H1 (cell line): ENCODE measurements at regions not wholly inside any gene's neighbourhood (a gene's known extent, or its start where the extent isn't known, plus 50 kb on each side); places are given as distances from the start of the nearest gene placed in this dataset.

Source experiments
- CTCF ChIA-PET: fragments of 300-600 bp; sonication (Branson Sonifier 250); formaldehyde crosslinking; loops from one replicate; lab custom pipeline; 2021; ENCODE audit not compliant: partially characterized antibody; lab: Charles Lee
- POLR2A ChIA-PET: fragments of 300-600 bp; sonication (Branson Sonifier 250); formaldehyde crosslinking; loops from one replicate; lab custom pipeline; 2021; ENCODE audit warnings: inconsistent platforms; ENCODE audit not compliant: partially characterized antibody; lab: Charles Lee
- DNase-seq, 2 experiments: peaks; one replicate each; pipeline versions ENCODE4 v3.0.0 to v3.0.0-alpha.2; 2010 to 2022; ENCODE audit warnings: low spot score in 2 of 2, low read depth in 1 of 2, mixed read lengths in 1 of 2
- FAIRE-seq: peaks from 2 replicates; lab custom pipeline; 2011; peaks lifted over from hg19 to GRCh38; lab: Jason Lieb, UNC
- H2AFZ ChIP-seq: 2 replicates; pipeline ENCODE4 v1.8.1; 2012; ENCODE audit warnings: low read length, inconsistent platforms
- H2AK5ac ChIP-seq: 2 replicates; pipeline ENCODE4 v1.6.1; 2013; ENCODE audit warnings: low read depth, low read length
- H2BK120ac ChIP-seq: replicated peaks from 2 replicates; pipeline ENCODE3; 2013; ENCODE audit warnings: low read depth, low read length, inconsistent platforms
- H2BK12ac ChIP-seq: 2 replicates; pipeline ENCODE4 v1.6.1; 2013; ENCODE audit warnings: low read depth, low read length
- H2BK15ac ChIP-seq: 2 replicates; pipeline ENCODE4 v1.6.1; 2013; ENCODE audit warnings: low read length
- H2BK20ac ChIP-seq: 2 replicates; pipeline ENCODE4 v1.6.1; 2013; ENCODE audit warnings: low read length
- H2BK5ac ChIP-seq: 2 replicates; pipeline ENCODE4 v1.6.1; 2013; ENCODE audit warnings: low read depth, low read length
- H3K14ac ChIP-seq: 2 replicates; pipeline ENCODE4 v1.6.1; 2013; ENCODE audit warnings: inconsistent platforms; ENCODE audit not compliant: insufficient read length
- H3K18ac ChIP-seq: 2 replicates; pipeline ENCODE4 v1.6.1; 2013; ENCODE audit warnings: low read length; ENCODE audit errors: extremely low read depth
- H3K23ac ChIP-seq: 2 replicates; pipeline ENCODE4 v1.6.1; 2013; ENCODE audit warnings: inconsistent platforms; ENCODE audit not compliant: insufficient read length
- H3K23me2 ChIP-seq: 2 replicates; pipeline ENCODE4 v1.6.1; 2013; ENCODE audit warnings: low read depth, low read length
- H3K27ac ChIP-seq: 2 replicates; pipeline ENCODE4 v1.6.1; 2011; ENCODE audit warnings: low read depth, low read length, inconsistent platforms
- H3K27me3 ChIP-seq, 4 experiments: replicated peaks in 1 of 4; 1 replicate in 1 of 4; 2 replicates in 3 of 4; pipeline versions ENCODE4 v1.6.1 to v1.8.1; 2011 to 2013; ENCODE audit warnings: low read length in 3 of 4, mild to moderate bottlenecking in 3 of 4, inconsistent platforms in 2 of 4, mixed read lengths in 2 of 4, moderate library complexity in 1 of 4; ENCODE audit not compliant: control insufficient read depth in 3 of 4, insufficient read depth in 3 of 4; ENCODE audit errors: extremely low read depth in 1 of 4
- H3K36me3 ChIP-seq, 4 experiments: 2 replicates each; pipeline versions ENCODE4 v1.6.1 to v1.8.1; 2011 to 2013; ENCODE audit warnings: mild to moderate bottlenecking in 4 of 4, low read length in 3 of 4, moderate library complexity in 2 of 4, control low read depth in 1 of 4, inconsistent platforms in 1 of 4; ENCODE audit not compliant: insufficient read depth in 4 of 4, control insufficient read depth in 2 of 4
- H3K4ac ChIP-seq: replicated peaks from 2 replicates; pipeline ENCODE3; 2013; ENCODE audit warnings: low read length, low read depth, mixed read lengths, inconsistent platforms; ENCODE audit not compliant: insufficient read length
- H3K4me1 ChIP-seq, 4 experiments: replicated peaks in 1 of 4; 1 replicate in 1 of 4; 2 replicates in 3 of 4; pipeline versions ENCODE4 v1.6.1 to v1.8.1; 2011 to 2013; ENCODE audit warnings: low read length in 3 of 4, inconsistent platforms in 2 of 4, mixed read lengths in 1 of 4; ENCODE audit not compliant: insufficient read depth in 4 of 4, control insufficient read depth in 3 of 4
- H3K4me2 ChIP-seq, 2 experiments: 2 replicates each; pipeline versions ENCODE4 v1.6.1 to v1.8.1; 2011 to 2013; ENCODE audit warnings: low read depth in 2 of 2, low read length in 2 of 2, control low read depth in 1 of 2, inconsistent platforms in 1 of 2, mild to moderate bottlenecking in 1 of 2; ENCODE audit not compliant: insufficient read depth in 1 of 2
- H3K4me3 ChIP-seq, 4 experiments: fragments of 200-600, 300-600 bp in 1 of 4; sonication (generic), shearing (Covaris generic), sonication (Bioruptor Twin) in 1 of 4; 2 replicates each; pipeline versions ENCODE4 v1.5.1 to v1.8.1; 2011 to 2016; ENCODE audit warnings: low read length in 4 of 4, low read depth in 3 of 4, control low read depth in 2 of 4, inconsistent platforms in 2 of 4, mild to moderate bottlenecking in 2 of 4, mixed read lengths in 1 of 4, moderate library complexity in 1 of 4; ENCODE audit not compliant: insufficient read depth in 2 of 4; ENCODE audit errors: extremely low read depth in 1 of 4
- H3K56ac ChIP-seq: replicated peaks from 2 replicates; pipeline ENCODE3; 2013; ENCODE audit warnings: low read depth, mild to moderate bottlenecking, mixed read lengths, low read length, inconsistent platforms; ENCODE audit not compliant: insufficient read length
- H3K79me1 ChIP-seq: 2 replicates; pipeline ENCODE4 v1.6.1; 2013; ENCODE audit warnings: low read depth, low read length, control low read depth
- H3K79me2 ChIP-seq, 2 experiments: 2 replicates each; pipeline versions ENCODE4 v1.6.1 to v1.8.1; 2012 to 2013; ENCODE audit warnings: low read length in 2 of 2, mild to moderate bottlenecking in 2 of 2, inconsistent platforms in 1 of 2; ENCODE audit not compliant: insufficient read depth in 2 of 2, control insufficient read depth in 1 of 2
- H3K9ac ChIP-seq, 4 experiments: replicated peaks in 1 of 4; 1 replicate in 1 of 4; 2 replicates in 3 of 4; pipeline versions ENCODE4 v1.6.1 to v1.8.1; 2011 to 2013; ENCODE audit warnings: low read depth in 3 of 4, low read length in 3 of 4, control low read depth in 2 of 4, mild to moderate bottlenecking in 2 of 4, moderate library complexity in 2 of 4, inconsistent platforms in 1 of 4; ENCODE audit errors: extremely low read depth in 1 of 4
- H3K9me3 ChIP-seq, 2 experiments: 2 replicates each; pipeline versions ENCODE4 v1.6.1 to v1.8.1; 2012 to 2013; ENCODE audit warnings: mild to moderate bottlenecking in 2 of 2, moderate library complexity in 2 of 2, control low read depth in 1 of 2, inconsistent platforms in 1 of 2, low read depth in 1 of 2, low read length in 1 of 2, mixed read lengths in 1 of 2; ENCODE audit not compliant: insufficient read depth in 2 of 2
- H4K20me1 ChIP-seq, 2 experiments: replicated peaks in 1 of 2; 2 replicates each; pipeline versions ENCODE3 to v1.8.1; 2011 to 2013; ENCODE audit warnings: inconsistent platforms in 2 of 2, low read length in 2 of 2, mild to moderate bottlenecking in 1 of 2; ENCODE audit not compliant: insufficient read depth in 2 of 2, control insufficient read depth in 1 of 2
- H4K5ac ChIP-seq: 2 replicates; pipeline ENCODE4 v1.6.1; 2013; ENCODE audit warnings: low read length, low read depth, mixed read lengths, inconsistent platforms; ENCODE audit not compliant: insufficient read length
- H4K8ac ChIP-seq: 2 replicates; pipeline ENCODE4 v1.8.0; 2013; ENCODE audit warnings: mild to moderate bottlenecking, moderate library complexity, low read length, inconsistent platforms; ENCODE audit not compliant: insufficient read depth; ENCODE audit errors: extremely low read depth
- H4K91ac ChIP-seq: replicated peaks from 2 replicates; pipeline ENCODE3; 2013; ENCODE audit warnings: low read length, mixed read lengths, inconsistent platforms; ENCODE audit not compliant: insufficient read length
- CREB1 ChIP-seq: IDR thresholded peaks from 2 replicates; pipeline ENCODE4 v1.6.1; 2012; ENCODE audit warnings: inconsistent platforms
- CTCF ChIP-seq, 3 experiments: IDR thresholded peaks; 1 replicate in 2 of 3; 2 replicates in 1 of 3; pipeline versions ENCODE4 v1.5.1 to v1.6.1; 2011; ENCODE audit warnings: low read length in 3 of 3, mild to moderate bottlenecking in 3 of 3, inconsistent platforms in 2 of 3, low read depth in 1 of 3, moderate library complexity in 1 of 3; ENCODE audit not compliant: insufficient read depth in 1 of 3; ENCODE audit errors: control extremely low read depth in 1 of 3
- GABPA ChIP-seq: IDR thresholded peaks from 2 replicates; pipeline ENCODE4 v1.6.1; 2011; ENCODE audit warnings: mild to moderate bottlenecking, low read length, moderate library complexity, borderline replicate concordance; ENCODE audit not compliant: insufficient read depth
- GTF2F1 ChIP-seq: IDR thresholded peaks from 2 replicates; pipeline ENCODE4 v1.6.1; 2012; ENCODE audit warnings: low read depth, low read length, improper control_type of control experiment, borderline replicate concordance
- JUND ChIP-seq: IDR thresholded peaks from 2 replicates; pipeline ENCODE4 v1.6.1; 2011; ENCODE audit warnings: mild to moderate bottlenecking, improper control_type of control experiment, low read length
- NANOG ChIP-seq: IDR thresholded peaks from 2 replicates; pipeline ENCODE4 v1.6.1; 2011; ENCODE audit warnings: low read length, low read depth, mild to moderate bottlenecking, inconsistent platforms; ENCODE audit not compliant: insufficient read depth, poor library complexity, severe bottlenecking
- PHF8 ChIP-seq: fragments of 200-600 bp; sonication (generic); conservative IDR thresholded peaks from 2 replicates; pipeline ENCODE4 v1.7.1; 2012; ENCODE audit warnings: low read depth, mild to moderate bottlenecking, inconsistent platforms, low read length, moderate library complexity
- POLR2AphosphoS5 ChIP-seq: IDR thresholded peaks from 2 replicates; pipeline ENCODE4 v1.6.1; 2011; ENCODE audit warnings: low read depth, low read length
- RBBP5 ChIP-seq: IDR thresholded peaks from 2 replicates; pipeline ENCODE4 v1.7.1; 2012; ENCODE audit warnings: low read depth, mild to moderate bottlenecking, inconsistent platforms, low read length, moderate library complexity, borderline replicate concordance
- TEAD4 ChIP-seq: IDR thresholded peaks from 2 replicates; pipeline ENCODE4 v1.6.1; 2012; ENCODE audit warnings: low read depth, low read length, inconsistent platforms, mixed read lengths
- YY1 ChIP-seq: IDR thresholded peaks from 2 replicates; pipeline ENCODE4 v1.6.1; 2011; ENCODE audit warnings: low read depth, mild to moderate bottlenecking, low read length
- WGBS, 2 experiments: shearing (Covaris generic) in 1 of 2; methylation state at CpG; one replicate each; pipeline versions ENCODE4 v1.1.6 to v1.1.7; 2013 to 2015; ENCODE audit warnings: low lambda C conversion rate in 2 of 2, mixed read lengths in 2 of 2, inconsistent platforms in 1 of 2, low coverage in 1 of 2, missing lambda C conversion rate in 1 of 2; ENCODE audit not compliant: insufficient replicate concordance in 2 of 2, insufficient coverage in 1 of 2, insufficient read length in 1 of 2; ENCODE audit errors: extremely low coverage in 1 of 2, missing lambda C conversion rate in 1 of 2; 5-methylcytosine and 5-hydroxymethylcytosine counted together

GRCh38 chr2:238651306-238652052 lies 196.4 kb upstream of the TWIST2 start:
- no peak overlapping the region for H3K4me3 ChIP-seq
- H3K23ac ChIP-seq = no peak overlapping the region
- H4K8ac ChIP-seq = no peak overlapping the region
- H2AFZ ChIP-seq = no peak overlapping the region
- H3K36me3 ChIP-seq = no peaks in the 10 kb centered on the region
- H3K14ac ChIP-seq = no peak overlapping the region
- no peaks in the 10 kb centered on the region for H3K79me2 ChIP-seq
- H2BK15ac ChIP-seq = no peak overlapping the region
- no peaks in the 10 kb centered on the region for H3K23me2 ChIP-seq
- no peak overlapping the region for H2AK5ac ChIP-seq
- 70% methylated on average over 5 of the region's 5 CpGs; no CpG with 5 or more reads in 1 of the 2 experiments for WGBS, 2 experiments
- H2BK20ac ChIP-seq = no peak overlapping the region
- H4K91ac ChIP-seq = no peak overlapping the region
- FAIRE-seq (no peak), DNase-seq (no peak)
- H3K27me3 ChIP-seq = no peaks in the 10 kb centered on the region
- ChIA-PET CTCF (no interaction called here), POLR2A (no interaction called here)
- no peak overlapping the region for H2BK12ac ChIP-seq
- H2BK120ac ChIP-seq = no peak overlapping the region
- H3K4ac ChIP-seq = no peak overlapping the region
- no peak overlapping the region for H3K9ac ChIP-seq
- H4K5ac ChIP-seq = no peak overlapping the region
- peaks cover 0 to 3% (median under 1%) of the 10 kb centered on the region in 4 experiments; a peak in 1 of 7 replicates for H3K4me1 ChIP-seq
- H3K18ac ChIP-seq = no peak overlapping the region
- no peaks in the 10 kb centered on the region for H3K79me1 ChIP-seq
- H2BK5ac ChIP-seq = no peak overlapping the region
- peaks cover 0 to 4% of the 10 kb centered on the region in 2 experiments; a peak in 1 of 4 replicates for H3K9me3 ChIP-seq
- H3K56ac ChIP-seq = no peak overlapping the region
- no peak overlapping the region for H3K4me2 ChIP-seq
- H3K27ac ChIP-seq = no peak overlapping the region
- no peaks in the 10 kb centered on the region for H4K20me1 ChIP-seq
- TF ChIP-seq CTCF (IDR thresholded peaks at IDR 0.05; ENCODE audit: control extremely low read depth in 1 of 3, insufficient read depth in 1 of 3, low read depth in 1 of 3, low read length in 3 of 3) (no peak), NANOG (no peak), GABPA (no peak), GTF2F1 (no peak), YY1 (no peak), POLR2AphosphoS5 (no peak), JUND (no peak), RBBP5 (no peak), TEAD4 (no peak), CREB1 (no peak), PHF8 (no peak)
